SHP77 treated with DMSO at 0.1 percent for 48 hours (cell line): ENCODE measurements at regions not wholly inside any gene's neighbourhood (a gene's known extent, or its start where the extent isn't known, plus 50 kb on each side); places are given as distances from the start of the nearest gene placed in this dataset.

Experiments
- DNase-seq: peaks from one replicate; lab custom pipeline; 2025; lab: John Stamatoyannopoulos, UW

GRCh38 chr5:68748101-68748500 lies 345.7 kb upstream of the SLC30A5 start:
- DNase-seq = no peak

GRCh38 chr5:68749077-68749476 lies 344.7 kb upstream of the SLC30A5 start:
- no peak for DNase-seq

- no peak for DNase-seq
Observed at GRCh38 chr5:68749631-68750030, 344.2 kb upstream of the SLC30A5 start.

- DNase-seq = no peak
Observed at GRCh38 chr5:68751661-68752060, 342.2 kb upstream of the SLC30A5 start.

- DNase-seq = no peak
Observed at GRCh38 chr5:68754536-68754935, 339.3 kb upstream of the SLC30A5 start.

GRCh38 chr5:68755293-68755692 lies 338.5 kb upstream of the SLC30A5 start:
- no peak for DNase-seq

- DNase-seq = no peak
Observed at GRCh38 chr5:68757006-68757405, 336.8 kb upstream of the SLC30A5 start.

- DNase-seq = no peak
Observed at GRCh38 chr5:68757626-68758212, 336.1 kb upstream of the SLC30A5 start.

GRCh38 chr5:68759593-68759992 lies 334.2 kb upstream of the SLC30A5 start:
- DNase-seq = no peak

GRCh38 chr5:68762201-68762600 lies 331.6 kb upstream of the SLC30A5 start:
- DNase-seq = no peak

- no peak for DNase-seq
Observed at GRCh38 chr5:68766952-68767464, 326.8 kb upstream of the SLC30A5 start.

GRCh38 chr5:68770551-68770950 lies 323.3 kb upstream of the SLC30A5 start:
- DNase-seq = no peak

GRCh38 chr5:68771221-68771620 lies 322.6 kb upstream of the SLC30A5 start:
- no peak for DNase-seq

GRCh38 chr5:68771732-68772131 lies 322.1 kb upstream of the SLC30A5 start:
- DNase-seq = no peak

GRCh38 chr5:68776381-68776780 lies 317.4 kb upstream of the SLC30A5 start:
- DNase-seq = no peak

GRCh38 chr5:68777135-68777534 lies 316.7 kb upstream of the SLC30A5 start:
- DNase-seq = no peak

GRCh38 chr5:68778484-68778883 lies 315.3 kb upstream of the SLC30A5 start:
- no peak for DNase-seq

GRCh38 chr5:68780299-68780955 lies 313.4 kb upstream of the SLC30A5 start:
- DNase-seq = no peak

- no peak for DNase-seq
Observed at GRCh38 chr5:68793074-68793473, 300.7 kb upstream of the SLC30A5 start.

GRCh38 chr5:68793993-68794392 lies 299.8 kb upstream of the SLC30A5 start:
- no peak for DNase-seq

GRCh38 chr5:68795190-68795589 lies 298.6 kb upstream of the SLC30A5 start:
- DNase-seq = no peak

GRCh38 chr5:68798877-68799843 lies 294.7 kb upstream of the SLC30A5 start:
- no peak for DNase-seq

- no peak for DNase-seq
Observed at GRCh38 chr5:68802430-68802829, 291.4 kb upstream of the SLC30A5 start.
